HG03095 (cell line): ENCODE measurements at regions not wholly inside any gene's neighbourhood (a gene's known extent, or its start where the extent isn't known, plus 50 kb on each side); places are given as distances from the start of the nearest gene placed in this dataset.
"Not testable (repeated sequence)": the region's sequence is repeated elsewhere in the genome, so short reads cannot be mapped to it uniquely, and the experiment has no call there.

Experiments
- ATAC-seq: cut with Tn5 transposase; IDR thresholded peaks from one replicate; pipeline ENCODE4 v1.9.1; 2021; ENCODE audit warnings: moderate library complexity; ENCODE audit not compliant: unreplicated experiment

DNA sequence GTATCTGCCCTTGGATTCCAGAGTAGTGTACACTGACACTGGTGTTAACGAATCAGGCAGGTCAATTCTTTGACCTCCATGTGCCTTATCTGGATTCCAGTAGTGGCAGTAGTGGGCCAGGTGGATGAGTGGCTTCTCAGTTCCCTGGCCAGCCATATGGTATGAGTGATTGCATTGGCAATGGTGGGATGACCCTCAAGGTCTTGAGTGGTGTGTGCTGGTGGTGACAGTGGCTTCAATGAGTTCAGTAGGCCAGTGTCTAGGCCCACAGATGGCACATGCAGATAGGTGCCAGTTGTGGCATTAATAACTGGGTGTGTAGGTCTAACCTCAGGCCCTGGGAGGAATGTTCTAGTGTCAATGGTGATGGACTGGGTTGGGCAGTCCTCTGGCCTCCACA is 674.1 kb upstream of the NXPH2 start:
- ATAC-seq: no peak

DNA sequence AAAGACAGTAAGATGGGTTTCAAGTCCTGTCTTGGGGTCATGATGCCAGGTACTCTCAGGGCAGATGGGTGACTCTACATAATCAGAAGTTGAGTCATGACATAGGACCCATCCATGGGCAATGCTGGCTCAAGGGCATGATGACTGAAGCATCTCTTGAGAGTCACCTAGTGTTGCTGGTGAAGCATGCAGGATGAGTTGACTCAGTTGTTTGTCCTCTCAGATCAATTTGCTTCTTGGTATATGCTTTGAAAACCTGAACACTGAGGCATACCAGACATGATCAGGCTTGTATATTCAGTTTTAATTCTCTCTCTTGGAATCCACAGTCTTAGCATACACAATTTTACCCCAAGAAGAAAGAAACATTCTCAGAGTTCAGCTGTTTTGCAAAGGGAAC is 658.9 kb upstream of the NXPH2 start:
- ATAC-seq: no peak

- ATAC-seq: no peak
Measured at GRCh38 chr2:139438478-139438877, 658.3 kb upstream of the NXPH2 start.

DNA sequence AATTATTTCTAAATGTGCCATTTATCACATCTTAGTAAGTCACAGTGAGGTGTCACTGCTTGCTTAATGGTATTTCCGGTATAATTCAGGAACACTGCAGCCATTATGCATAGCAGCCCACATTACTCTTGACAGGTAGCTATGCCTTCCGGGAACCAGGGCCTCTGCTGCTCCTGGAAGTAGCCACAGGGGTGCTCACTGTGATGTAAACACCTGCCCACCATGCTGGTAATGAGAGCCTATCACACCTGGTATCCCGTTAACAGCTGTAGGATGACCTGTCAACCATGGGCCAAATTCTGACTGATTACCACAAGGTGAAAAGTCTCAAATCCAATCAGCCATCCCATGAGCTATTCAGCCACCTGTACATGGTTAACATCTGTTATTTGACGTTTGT is 647.0 kb upstream of the NXPH2 start:
- ATAC-seq: no peak

GRCh38 chr2:139424101-139424500 is 643.9 kb upstream of the NXPH2 start:
- no peak for ATAC-seq

DNA sequence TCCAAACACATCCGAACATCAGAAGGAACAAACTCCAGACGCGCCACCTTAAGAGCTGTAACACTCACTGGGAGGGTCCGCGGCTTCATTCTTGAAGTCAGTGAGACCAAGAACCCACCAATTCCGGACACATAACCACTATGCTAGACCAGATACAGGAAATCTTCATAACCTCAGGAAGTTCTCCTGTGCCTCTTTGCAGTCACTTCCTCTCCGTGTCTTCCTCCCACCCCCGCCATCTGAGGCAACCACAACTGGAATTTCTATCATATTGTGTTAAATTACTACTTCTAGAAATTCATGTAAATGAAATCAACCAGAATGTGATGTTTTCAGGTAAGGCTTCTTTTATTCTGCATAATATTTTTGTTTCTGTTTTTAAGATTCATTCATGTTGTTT is 631.0 kb upstream of the NXPH2 start:
- no peak for ATAC-seq

GRCh38 chr2:139410833-139411174 is 630.6 kb upstream of the NXPH2 start:
- ATAC-seq: not testable (repeated sequence)

DNA sequence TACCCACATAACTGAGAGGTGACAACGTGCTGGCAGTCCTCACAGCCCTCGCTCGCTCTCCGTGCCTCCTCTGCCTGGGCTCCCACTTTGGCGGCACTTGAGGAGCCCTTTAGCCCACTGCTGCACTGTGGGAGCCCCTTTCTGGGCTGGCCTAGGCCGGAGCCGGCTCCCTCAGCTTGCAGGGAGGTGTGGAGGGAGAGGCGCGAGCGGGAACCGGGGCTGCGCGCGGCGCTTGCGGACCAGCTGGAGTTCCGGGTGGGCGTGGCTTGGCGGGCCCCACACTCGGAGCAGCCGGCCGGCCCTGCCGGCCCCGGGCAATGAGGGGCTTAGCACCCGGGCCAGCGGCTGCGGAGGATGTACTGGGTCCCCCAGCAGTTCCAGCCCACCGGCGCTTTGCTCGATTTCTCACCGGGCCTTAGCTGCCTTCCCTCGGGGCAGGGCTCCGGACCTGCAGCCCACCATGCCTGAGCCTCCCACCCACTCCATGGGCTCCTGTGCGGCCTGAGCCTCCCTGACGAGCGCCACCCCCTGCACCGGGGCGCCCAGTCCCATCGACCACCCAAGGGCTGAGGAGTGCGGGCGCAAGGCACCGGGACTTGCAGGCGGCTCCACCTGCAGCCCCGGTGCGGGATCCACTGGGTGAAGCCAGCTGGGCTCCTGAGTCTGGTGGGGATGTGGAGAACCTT is 630.1 kb upstream of the NXPH2 start:
- ATAC-seq: not testable (repeated sequence)

- ATAC-seq: no peak
Measured at GRCh38 chr2:139409212-139409611, 629.0 kb upstream of the NXPH2 start.

- no peak for ATAC-seq
Measured at GRCh38 chr2:139403948-139404347, 623.8 kb upstream of the NXPH2 start.

DNA sequence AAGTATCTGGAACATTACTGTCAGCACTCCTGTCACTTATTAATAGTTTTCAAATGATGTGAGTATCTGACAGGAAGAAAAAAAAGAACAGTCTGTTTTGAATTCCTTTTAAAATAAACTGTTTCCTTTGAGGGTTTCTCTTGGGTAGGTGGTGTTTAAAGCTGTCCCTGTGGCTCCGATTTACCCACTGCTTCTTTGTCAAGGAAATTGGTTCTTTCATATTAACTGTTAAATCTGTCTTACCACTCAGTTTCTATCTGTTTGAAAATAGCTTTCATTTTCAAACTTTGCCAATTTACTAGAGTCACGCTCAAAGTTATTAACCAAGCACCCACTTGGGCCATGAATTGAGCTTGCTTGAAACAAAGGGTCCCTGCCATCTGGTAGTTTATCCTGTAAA is 614.6 kb upstream of the NXPH2 start:
- ATAC-seq: no peak

DNA sequence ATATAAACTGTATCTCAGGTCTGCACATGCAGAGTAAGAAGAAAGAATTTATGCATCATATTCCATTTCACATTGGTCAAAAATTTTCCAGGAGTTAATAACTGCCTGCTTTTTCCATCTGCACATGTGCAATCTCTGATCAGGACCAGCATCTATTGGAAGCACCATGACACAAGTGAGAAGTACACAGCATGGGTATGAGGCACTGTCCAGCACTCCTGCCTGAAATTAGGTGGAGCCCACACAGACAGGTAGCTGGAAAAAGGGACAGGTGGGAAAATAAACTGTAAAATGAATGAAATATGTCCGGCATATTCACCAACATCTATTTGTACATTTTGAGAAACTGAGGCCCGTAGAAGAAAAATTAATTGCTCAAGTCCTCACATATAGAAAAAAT is 609.2 kb upstream of the NXPH2 start:
- ATAC-seq: no peak

GRCh38 chr2:139386401-139386800 is 606.2 kb upstream of the NXPH2 start:
- ATAC-seq: no peak

DNA sequence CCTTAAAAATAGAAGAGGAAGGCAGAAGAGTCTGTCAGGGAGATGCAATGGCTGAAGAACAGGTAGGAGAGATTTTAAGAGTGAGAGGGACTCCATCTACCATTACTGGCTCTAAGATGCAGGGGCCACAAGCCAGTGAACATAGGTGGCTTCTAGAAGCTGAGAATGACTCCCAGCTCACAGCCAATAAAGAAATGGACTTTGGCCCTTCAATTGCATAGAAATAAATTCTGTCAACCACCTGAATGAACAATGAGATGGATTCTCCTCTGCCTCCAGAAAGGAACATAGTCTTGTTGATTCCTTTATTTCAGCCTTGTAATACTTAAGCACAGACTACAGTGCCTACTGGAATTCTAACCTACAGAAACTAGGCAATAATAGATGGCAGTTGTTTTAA is 603.3 kb upstream of the NXPH2 start:
- no peak for ATAC-seq

DNA sequence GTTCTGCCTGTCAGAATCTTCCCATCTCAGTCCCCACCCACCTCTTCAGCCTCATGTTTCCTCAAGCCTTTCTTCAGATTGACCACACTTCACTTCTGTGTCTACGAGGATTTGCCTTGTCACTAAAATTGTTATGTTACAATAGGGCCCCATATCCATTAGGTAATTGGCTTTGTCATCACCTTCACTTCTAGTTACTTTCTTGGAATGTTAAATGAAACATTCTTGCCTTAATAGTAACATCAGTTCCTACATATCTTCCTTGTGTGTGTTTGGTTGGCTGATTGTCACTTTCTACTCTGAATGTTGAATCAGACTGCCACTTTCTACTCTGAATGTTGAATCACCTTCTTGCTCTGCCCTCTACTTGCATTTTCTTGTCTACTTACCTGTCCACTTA is 599.9 kb upstream of the NXPH2 start:
- no peak for ATAC-seq

- no peak for ATAC-seq
Measured at GRCh38 chr2:139378373-139378772, 598.2 kb upstream of the NXPH2 start.

- no peak for ATAC-seq
Measured at GRCh38 chr2:139374296-139374850, 594.2 kb upstream of the NXPH2 start.

GRCh38 chr2:139369423-139370409 is 589.5 kb upstream of the NXPH2 start:
- ATAC-seq: no peak

GRCh38 chr2:139367416-139367815 is 587.2 kb upstream of the NXPH2 start:
- ATAC-seq: no peak

- no peak for ATAC-seq
Measured at GRCh38 chr2:139366681-139367080, 586.5 kb upstream of the NXPH2 start.

DNA sequence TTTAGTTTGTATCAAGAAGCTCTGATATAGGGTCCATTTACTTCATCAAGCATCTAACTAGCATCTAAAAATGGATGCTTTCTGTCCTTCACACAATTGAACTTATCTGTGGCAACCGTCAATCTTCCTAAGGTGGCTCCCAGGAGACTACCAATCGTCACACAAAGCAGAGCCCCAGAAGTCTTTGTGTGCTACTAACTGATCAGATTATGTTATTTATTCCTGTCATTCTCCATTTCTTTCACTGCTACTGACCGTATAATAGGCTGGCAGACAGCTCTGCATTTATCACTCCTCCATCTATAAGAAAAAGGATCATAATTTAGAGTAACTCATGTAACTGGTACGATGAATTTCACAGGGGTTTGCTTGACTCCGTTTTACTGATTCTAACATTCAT is 585.0 kb upstream of the NXPH2 start:
- ATAC-seq: no peak

- no peak for ATAC-seq
Measured at GRCh38 chr2:139360654-139361053, 580.5 kb upstream of the NXPH2 start.
